ENCODE measurements at regions not wholly inside any gene's neighbourhood (a gene's known extent, or its start where the extent isn't known, plus 50 kb on each side); places are given as distances from the start of the nearest gene placed in this dataset.

DNA sequence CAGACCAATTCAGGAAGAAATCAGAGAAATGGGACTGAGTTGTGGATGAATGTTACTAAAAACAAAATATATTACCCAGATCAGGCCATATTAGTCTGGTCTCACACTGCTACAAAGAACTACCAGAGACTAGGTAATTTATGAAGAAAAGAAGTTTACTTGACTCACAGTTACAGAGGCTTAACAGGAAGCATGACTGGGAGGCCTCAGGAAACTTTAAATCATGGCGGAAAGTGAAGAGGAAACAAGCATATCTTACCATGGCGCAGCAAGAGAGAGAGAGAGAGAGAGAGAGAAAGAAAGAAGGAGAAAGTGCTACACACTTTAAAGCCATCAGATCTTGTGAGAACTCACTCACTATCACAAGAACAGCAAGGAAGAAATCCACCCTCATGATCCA is 636.8 kb upstream of the GRM3 start:
- Histone ChIP-seq H3K4me3 (replicated peaks in 1 of 2; ENCODE audit: low read depth in 1 of 2, low read length in 2 of 2) (no peak overlapping the region), H3K36me3 (ENCODE audit: control insufficient read depth in 1 of 2, insufficient read depth in 2 of 2, low read length in 2 of 2) (no peaks in the 10 kb centered on the region), H3K9me2 (ENCODE audit: insufficient read depth) (no peaks in the 10 kb centered on the region), H2AFZ (ENCODE audit: low read depth, low read length, poor library complexity, severe bottlenecking) (no peak overlapping the region), H3K27me3 (ENCODE audit: insufficient read depth, low read length) (no peaks in the 10 kb centered on the region), H3K4me1 (ENCODE audit: control insufficient read depth in 1 of 2, insufficient read depth in 2 of 2, low read length in 2 of 2) (no peaks in the 10 kb centered on the region), H3K79me2 (ENCODE audit: insufficient read depth, low read length) (no peaks in the 10 kb centered on the region), H3K9ac (ENCODE audit: low read length) (no peak overlapping the region), H4K20me1 (ENCODE audit: insufficient read depth) (no peaks in the 10 kb centered on the region; the same call in 1 of the 2 replicates), H3K27ac (ENCODE audit: low read depth, low read length) (no peak overlapping the region), H3K4me2 (ENCODE audit: low read length) (no peak overlapping the region), H3K9me3 (ENCODE audit: control insufficient read depth in 1 of 2, insufficient read depth in 1 of 2, low read depth in 1 of 2, low read length in 2 of 2) (no peaks in the 10 kb centered on the region)
- TF ChIP-seq, protein P1, sequence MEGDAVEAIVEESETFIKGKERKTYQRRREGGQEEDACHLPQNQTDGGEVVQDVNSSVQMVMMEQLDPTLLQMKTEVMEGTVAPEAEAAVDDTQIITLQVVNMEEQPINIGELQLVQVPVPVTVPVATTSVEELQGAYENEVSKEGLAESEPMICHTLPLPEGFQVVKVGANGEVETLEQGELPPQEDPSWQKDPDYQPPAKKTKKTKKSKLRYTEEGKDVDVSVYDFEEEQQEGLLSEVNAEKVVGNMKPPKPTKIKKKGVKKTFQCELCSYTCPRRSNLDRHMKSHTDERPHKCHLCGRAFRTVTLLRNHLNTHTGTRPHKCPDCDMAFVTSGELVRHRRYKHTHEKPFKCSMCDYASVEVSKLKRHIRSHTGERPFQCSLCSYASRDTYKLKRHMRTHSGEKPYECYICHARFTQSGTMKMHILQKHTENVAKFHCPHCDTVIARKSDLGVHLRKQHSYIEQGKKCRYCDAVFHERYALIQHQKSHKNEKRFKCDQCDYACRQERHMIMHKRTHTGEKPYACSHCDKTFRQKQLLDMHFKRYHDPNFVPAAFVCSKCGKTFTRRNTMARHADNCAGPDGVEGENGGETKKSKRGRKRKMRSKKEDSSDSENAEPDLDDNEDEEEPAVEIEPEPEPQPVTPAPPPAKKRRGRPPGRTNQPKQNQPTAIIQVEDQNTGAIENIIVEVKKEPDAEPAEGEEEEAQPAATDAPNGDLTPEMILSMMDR (IDR thresholded peaks at IDR 0.05 in 2 of 3, conservative IDR thresholded peaks at IDR 0.05 in 1 of 3; ENCODE audit: borderline replicate concordance in 1 of 3, insufficient read depth in 1 of 3, low read depth in 2 of 3, low read length in 2 of 3), result no peak
- TF ChIP-seq CEBPB (IDR thresholded peaks at IDR 0.05; ENCODE audit: low read depth) (no peak), SRF (IDR thresholded peaks at IDR 0.05; ENCODE audit: low read depth) (no peak), POLR2AphosphoS5 (IDR thresholded peaks at IDR 0.05; ENCODE audit: low read depth, low read length) (no peak), FOSL1 (IDR thresholded peaks at IDR 0.05; ENCODE audit: low read depth) (no peak), CBX3 (IDR thresholded peaks at IDR 0.05; ENCODE audit: low read depth) (no peak), TCF7L2 (IDR thresholded peaks at IDR 0.05; ENCODE audit: borderline replicate concordance, extremely low read depth, insufficient read depth, insufficient read length) (no peak), SIN3A (IDR thresholded peaks at IDR 0.05; ENCODE audit: low read depth) (no peak), ZFX (IDR thresholded peaks at IDR 0.05) (no peak), SP1 (IDR thresholded peaks at IDR 0.05; ENCODE audit: low read depth) (no peak), POLR2A (IDR thresholded peaks at IDR 0.05; ENCODE audit: borderline replicate concordance, extremely low read depth, insufficient read depth, insufficient read length) (no peak), REST (IDR thresholded peaks at IDR 0.05; ENCODE audit: low read depth) (no peak), JUND (IDR thresholded peaks at IDR 0.05) (no peak), ZNF274 (IDR thresholded peaks at IDR 0.05; ENCODE audit: low read depth, low read length) (no peak), EZH2phosphoT487 (IDR thresholded peaks at IDR 0.05; ENCODE audit: borderline replicate concordance) (no peak), EZH2 (IDR thresholded peaks at IDR 0.05) (no peak)
- TF ChIP-seq, protein P2, sequence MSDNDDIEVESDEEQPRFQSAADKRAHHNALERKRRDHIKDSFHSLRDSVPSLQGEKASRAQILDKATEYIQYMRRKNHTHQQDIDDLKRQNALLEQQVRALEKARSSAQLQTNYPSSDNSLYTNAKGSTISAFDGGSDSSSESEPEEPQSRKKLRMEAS (IDR thresholded peaks at IDR 0.05), result no peak
- TF ChIP-seq, protein P3, sequence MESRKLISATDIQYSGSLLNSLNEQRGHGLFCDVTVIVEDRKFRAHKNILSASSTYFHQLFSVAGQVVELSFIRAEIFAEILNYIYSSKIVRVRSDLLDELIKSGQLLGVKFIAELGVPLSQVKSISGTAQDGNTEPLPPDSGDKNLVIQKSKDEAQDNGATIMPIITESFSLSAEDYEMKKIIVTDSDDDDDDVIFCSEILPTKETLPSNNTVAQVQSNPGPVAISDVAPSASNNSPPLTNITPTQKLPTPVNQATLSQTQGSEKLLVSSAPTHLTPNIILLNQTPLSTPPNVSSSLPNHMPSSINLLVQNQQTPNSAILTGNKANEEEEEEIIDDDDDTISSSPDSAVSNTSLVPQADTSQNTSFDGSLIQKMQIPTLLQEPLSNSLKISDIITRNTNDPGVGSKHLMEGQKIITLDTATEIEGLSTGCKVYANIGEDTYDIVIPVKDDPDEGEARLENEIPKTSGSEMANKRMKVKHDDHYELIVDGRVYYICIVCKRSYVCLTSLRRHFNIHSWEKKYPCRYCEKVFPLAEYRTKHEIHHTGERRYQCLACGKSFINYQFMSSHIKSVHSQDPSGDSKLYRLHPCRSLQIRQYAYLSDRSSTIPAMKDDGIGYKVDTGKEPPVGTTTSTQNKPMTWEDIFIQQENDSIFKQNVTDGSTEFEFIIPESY (IDR thresholded peaks at IDR 0.05; ENCODE audit: extremely low read depth, insufficient replicate concordance, low read length), result no peak
- no peak for DNase-seq (ENCODE audit: low read depth, low spot score)
- RAD21 ChIA-PET (ENCODE audit: low non-redundant PET in 1 of 2, low total read pairs in 2 of 2, uncharacterized antibody in 2 of 2, unreplicated experiment in 2 of 2), result no interaction called here
- BruUV-seq (replicated peaks), result no TSS peak
- POLR2A ChIA-PET, result no interaction called here
- intact Hi-C loops (cut with micrococcal nuclease), result no loop called here
- CTCF ChIA-PET, result no interaction called here
- ATAC-seq, result no peak
